Mucosa of descending colon (tissue), 3 donors: ENCODE measurements at regions not wholly inside any gene's neighbourhood (a gene's known extent, or its start where the extent isn't known, plus 50 kb on each side); places are given as distances from the start of the nearest gene placed in this dataset.
A peak's percentile ranks its signal among the peaks of the same experiment; 100 is the strongest.

Experiments used
- ATAC-seq: fragments of 200-7000 bp; cut with Tn5 transposase; one replicate; pipeline ENCODE4 v1.9.1; 2020; ENCODE audit warnings: mild to moderate bottlenecking, moderate library complexity
- DNase-seq, 3 donors: peaks; one replicate each; pipeline ENCODE4 v3.0.0-alpha.2; 2020
- H3K36me3 ChIP-seq: fragments of 200-600 bp; one replicate; pipeline ENCODE4 v1.8.0; 2021; ENCODE audit warnings: low read depth, mild to moderate bottlenecking
- H3K4me1 ChIP-seq: fragments of 200-600 bp; one replicate; pipeline ENCODE4 v1.8.0; 2021; ENCODE audit warnings: low read depth, mild to moderate bottlenecking
- H3K4me3 ChIP-seq: fragments of 200-600 bp; one replicate; pipeline ENCODE4 v1.8.0; 2021; ENCODE audit warnings: mild to moderate bottlenecking
- H3K9me3 ChIP-seq: fragments of 200-600 bp; one replicate; pipeline ENCODE4 v1.8.0; 2021; ENCODE audit warnings: mild to moderate bottlenecking
- CTCF ChIP-seq: fragments of 200-600 bp; IDR thresholded peaks from one replicate; pipeline ENCODE4 v1.8.0; 2022; ENCODE audit warnings: antibody characterized with exemption, mild to moderate bottlenecking
- intact Hi-C, 2 donors: fragments of 100-400 bp; cut with DNase I in 1 of 2; cut with micrococcal nuclease in 1 of 2; formaldehyde crosslinking; loops; one replicate each; pipeline versions ENCODE4 v1.11.0 to v1.11.1; 2022; cut with DNase I, micrococcal nuclease
- donor health status: DM: no; HTN: no; CAD: no; lungs with moderate emphysema.
- donor health status: DM: no; HTN: no; CAD: no.
- donor health status: DM: no; HTN: yes; CAD: no.

DNA sequence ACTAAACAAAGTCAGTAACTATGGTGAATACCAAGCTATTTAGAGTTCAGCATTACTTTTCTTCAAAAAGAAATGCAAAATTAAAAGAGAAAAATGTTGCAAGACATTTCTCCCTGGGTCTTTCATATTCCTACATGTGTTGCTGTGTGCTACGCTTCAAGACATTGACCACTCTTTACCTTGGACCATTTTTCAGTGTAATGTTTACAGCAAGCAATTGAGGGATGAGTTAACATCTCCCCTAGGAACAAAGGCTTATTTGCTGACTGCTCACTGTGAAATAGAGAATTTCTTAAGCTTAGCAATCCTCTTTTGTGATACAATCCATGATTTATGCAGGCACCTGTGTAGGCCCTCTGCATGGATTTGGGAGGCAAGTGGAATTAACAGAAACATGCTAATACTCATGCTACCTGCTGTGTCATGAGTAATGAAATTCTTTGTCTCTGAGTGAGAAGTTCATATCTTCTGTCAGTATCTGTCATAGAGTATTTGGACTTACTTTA, 1202.9 kb upstream of the CDH8 start:
- Histone ChIP-seq H3K4me1 (no peaks in the 10 kb centered on the region), H3K9me3 (no peaks in the 10 kb centered on the region), H3K4me3 (no peak overlapping the region), H3K36me3 (no peaks in the 10 kb centered on the region)
- DNase-seq = no peak
- intact Hi-C loops = no loop called here
- no peak for ATAC-seq
- no peak for TF ChIP-seq CTCF

- Histone ChIP-seq H3K36me3 (no peaks in the 10 kb centered on the region), H3K9me3 (no peaks in the 10 kb centered on the region), H3K4me3 (no peak overlapping the region), H3K4me1 (no peaks in the 10 kb centered on the region)
- DNase-seq (peak in 1 of 3 donors; percentile 28), ATAC-seq (peak; percentile 72)
- intact Hi-C loops = no loop called here
- no peak for TF ChIP-seq CTCF
These were observed 1194.3 kb upstream of the CDH8 start for GRCh38 chr16:63230421-63231040.

GRCh38 chr16:63228259-63228658, 1192.0 kb upstream of the CDH8 start:
- Histone ChIP-seq H3K9me3 (no peaks in the 10 kb centered on the region), H3K36me3 (no peaks in the 10 kb centered on the region), H3K4me3 (no peak overlapping the region), H3K4me1 (no peaks in the 10 kb centered on the region)
- intact Hi-C loops = no loop called here
- DNase-seq = no peak
- ATAC-seq = no peak
- no peak for TF ChIP-seq CTCF

DNA sequence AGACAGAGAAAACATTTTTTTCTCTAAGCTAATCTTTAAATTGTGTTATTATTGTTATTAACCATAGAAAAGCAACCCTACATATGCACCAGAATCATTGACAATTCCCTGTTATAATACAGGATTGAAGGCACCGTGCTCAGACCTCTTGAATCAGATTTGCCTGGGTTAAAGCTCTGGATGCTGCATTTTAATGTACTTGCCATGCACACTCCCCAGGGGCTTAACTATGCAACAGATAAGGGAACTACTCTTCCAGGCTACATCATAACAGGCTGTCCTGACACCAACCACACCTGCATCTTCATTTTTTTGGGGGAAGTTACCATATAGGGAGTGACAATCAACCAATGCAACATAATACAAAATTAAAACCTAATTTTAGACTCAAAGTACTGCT, 1187.6 kb upstream of the CDH8 start:
- TF ChIP-seq CTCF = no peak
- intact Hi-C loops = no loop called here
- ATAC-seq (no peak), DNase-seq (no peak)
- Histone ChIP-seq H3K36me3 (no peaks in the 10 kb centered on the region), H3K4me3 (no peak overlapping the region), H3K4me1 (no peaks in the 10 kb centered on the region), H3K9me3 (no peaks in the 10 kb centered on the region)

- Histone ChIP-seq H3K36me3 (no peaks in the 10 kb centered on the region), H3K4me1 (no peaks in the 10 kb centered on the region), H3K9me3 (no peaks in the 10 kb centered on the region), H3K4me3 (no peak overlapping the region)
- DNase-seq = no peak
- no peak for TF ChIP-seq CTCF
- intact Hi-C loops = no loop called here
- no peak for ATAC-seq
These were observed 1180.6 kb upstream of the CDH8 start for GRCh38 chr16:63216696-63217423.
